RWPE1 (cell line): ENCODE measurements at regions not wholly inside any gene's neighbourhood (a gene's known extent, or its start where the extent isn't known, plus 50 kb on each side); places are given as distances from the start of the nearest gene placed in this dataset.

ENCODE experiments used
- CTCF ChIA-PET: fragments of 350-600 bp; sonication (Branson Sonifier 250); formaldehyde crosslinking; extraction: SDS; loops from one replicate; lab custom pipeline; 2021; lab: Yijun Ruan, JAX
- POLR2A ChIA-PET: fragments of 400-600 bp; formaldehyde crosslinking; extraction: SDS; loops from one replicate; lab custom pipeline; 2020; ENCODE audit warnings: antibody characterized with exemption; ENCODE audit not compliant: low non-redundant PET; lab: Yijun Ruan, JAX
- DNase-seq: peaks from one replicate; pipeline ENCODE4 v3.0.0; 2012; ENCODE audit warnings: low spot score
- H3K27ac ChIP-seq: fragments of 450-650 bp; 2 replicates; pipeline ENCODE4 v1.5.1; 2017
- TF ChIP-seq, protein P1 (sequence below): fragments of 450-650 bp; conservative IDR thresholded peaks from 2 replicates; pipeline ENCODE4 v1.5.1; 2017; ENCODE audit warnings: low read depth, mild to moderate bottlenecking

DNA sequence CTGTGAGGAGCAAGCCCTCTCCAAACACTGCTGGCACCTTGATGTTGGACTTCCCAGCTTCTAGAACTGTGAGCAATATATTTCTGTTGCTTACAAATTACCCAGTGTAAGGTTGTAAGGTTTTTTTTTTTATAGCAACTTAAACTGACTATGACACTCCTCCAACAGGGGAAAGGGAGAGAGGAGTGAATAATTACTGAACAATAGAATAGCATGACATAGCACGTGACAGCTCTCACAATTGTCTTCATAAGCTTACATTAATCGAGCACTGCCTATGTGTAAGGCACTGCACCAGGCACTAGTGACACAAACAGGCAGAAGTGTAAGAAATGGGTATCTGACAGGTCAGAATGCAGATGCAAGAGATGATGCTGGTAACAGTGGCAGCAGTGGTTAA is 136.9 kb downstream of the FAT3 start:
- CTCF ChIA-PET, result interaction anchor here (0.6 kb wide), 1 partner anchor 38 kb away, joined by 4 read pairs; no protein-coding TSS in a partner anchor
- H3K27ac ChIP-seq, result no peak overlapping the region
- POLR2A ChIA-PET, result no interaction called here
- TF ChIP-seq, protein P1, sequence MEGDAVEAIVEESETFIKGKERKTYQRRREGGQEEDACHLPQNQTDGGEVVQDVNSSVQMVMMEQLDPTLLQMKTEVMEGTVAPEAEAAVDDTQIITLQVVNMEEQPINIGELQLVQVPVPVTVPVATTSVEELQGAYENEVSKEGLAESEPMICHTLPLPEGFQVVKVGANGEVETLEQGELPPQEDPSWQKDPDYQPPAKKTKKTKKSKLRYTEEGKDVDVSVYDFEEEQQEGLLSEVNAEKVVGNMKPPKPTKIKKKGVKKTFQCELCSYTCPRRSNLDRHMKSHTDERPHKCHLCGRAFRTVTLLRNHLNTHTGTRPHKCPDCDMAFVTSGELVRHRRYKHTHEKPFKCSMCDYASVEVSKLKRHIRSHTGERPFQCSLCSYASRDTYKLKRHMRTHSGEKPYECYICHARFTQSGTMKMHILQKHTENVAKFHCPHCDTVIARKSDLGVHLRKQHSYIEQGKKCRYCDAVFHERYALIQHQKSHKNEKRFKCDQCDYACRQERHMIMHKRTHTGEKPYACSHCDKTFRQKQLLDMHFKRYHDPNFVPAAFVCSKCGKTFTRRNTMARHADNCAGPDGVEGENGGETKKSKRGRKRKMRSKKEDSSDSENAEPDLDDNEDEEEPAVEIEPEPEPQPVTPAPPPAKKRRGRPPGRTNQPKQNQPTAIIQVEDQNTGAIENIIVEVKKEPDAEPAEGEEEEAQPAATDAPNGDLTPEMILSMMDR, result no peak
- no peak for DNase-seq

DNA sequence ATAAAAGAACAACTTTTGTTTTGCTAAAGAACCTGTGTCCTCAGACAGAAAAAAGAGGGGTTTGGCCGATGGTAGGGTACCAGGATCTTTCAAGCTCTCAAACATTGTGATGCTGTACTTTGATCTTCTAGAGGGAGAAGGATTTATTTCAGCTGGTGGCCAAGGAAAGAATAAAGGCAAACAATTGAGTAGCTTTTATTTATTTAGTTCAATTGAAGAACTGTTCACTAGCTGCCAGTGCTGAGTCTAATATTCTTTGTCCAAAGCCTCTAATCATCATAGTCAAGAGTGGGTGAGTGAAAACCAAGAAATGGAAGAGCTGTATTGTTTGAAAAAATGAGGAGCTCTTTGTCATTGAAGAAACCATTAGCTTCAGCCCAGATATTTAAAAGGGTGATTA is 138.4 kb downstream of the FAT3 start:
- no peak overlapping the region for H3K27ac ChIP-seq
- TF ChIP-seq, protein P1, result no peak
- ChIA-PET CTCF (no interaction called here), POLR2A (no interaction called here)
- DNase-seq, result no peak

- ChIA-PET POLR2A (no interaction called here), CTCF (no interaction called here)
- no peak overlapping the region for H3K27ac ChIP-seq
- DNase-seq, result no peak
- TF ChIP-seq, protein P1, result no peak
These were observed 139.6 kb downstream of the FAT3 start for GRCh38 chr11:92364177-92364576.

- TF ChIP-seq, protein P1, result no peak
- no peak for DNase-seq
- H3K27ac ChIP-seq, result no peak overlapping the region
- ChIA-PET POLR2A (no interaction called here), CTCF (interaction anchor here (0.7 kb wide), 1 partner anchor 45 kb away, joined by 5 read pairs; no protein-coding TSS in a partner anchor)
These were observed 151.6 kb downstream of the FAT3 start for GRCh38 chr11:92376146-92376599.

- POLR2A ChIA-PET, result no interaction called here
- TF ChIP-seq, protein P1, result no peak
- no peak for DNase-seq
- H3K27ac ChIP-seq, result no peak overlapping the region
- CTCF ChIA-PET, result interaction anchor here (0.7 kb wide), 1 partner anchor 46 kb away, joined by 5 read pairs; no protein-coding TSS in a partner anchor
These were observed 152.1 kb downstream of the FAT3 start for GRCh38 chr11:92376680-92377079.

DNA sequence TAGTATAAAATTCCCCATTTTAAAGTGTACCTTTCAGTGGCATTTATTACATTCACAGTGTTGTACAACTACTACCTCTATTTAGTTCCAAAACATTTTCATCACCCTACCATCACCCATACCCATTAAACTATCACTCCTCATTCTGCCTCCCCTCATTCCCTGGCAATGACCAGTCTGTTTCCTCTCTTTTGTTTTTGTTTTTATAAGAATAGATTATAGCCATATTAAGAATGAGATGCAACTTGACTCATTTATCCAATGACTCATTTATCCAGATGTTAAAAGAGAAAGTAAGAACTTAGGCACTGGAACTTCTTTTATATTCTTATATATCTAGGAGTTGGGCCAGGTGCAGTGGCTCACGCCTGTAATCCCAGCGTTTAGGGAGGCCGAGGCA is 156.3 kb downstream of the FAT3 start:
- TF ChIP-seq, protein P1, result no peak
- POLR2A ChIA-PET, result no interaction called here
- DNase-seq, result peak; percentile 67
- CTCF ChIA-PET, result interaction anchor here (0.6 kb wide), 2 partner anchors 17 to 475 kb away, joined by 3 to 5 read pairs; no protein-coding TSS in a partner anchor
- no peak overlapping the region for H3K27ac ChIP-seq
